ENCODE measurements at regions not wholly inside any gene's neighbourhood (a gene's known extent, or its start where the extent isn't known, plus 50 kb on each side); places are given as distances from the start of the nearest gene placed in this dataset.
A peak's percentile ranks its signal among the peaks of the same experiment; 100 is the strongest.
"Not testable (repeated sequence)": the region's sequence is repeated elsewhere in the genome, so short reads cannot be mapped to it uniquely, and the experiment has no call there.

DNA sequence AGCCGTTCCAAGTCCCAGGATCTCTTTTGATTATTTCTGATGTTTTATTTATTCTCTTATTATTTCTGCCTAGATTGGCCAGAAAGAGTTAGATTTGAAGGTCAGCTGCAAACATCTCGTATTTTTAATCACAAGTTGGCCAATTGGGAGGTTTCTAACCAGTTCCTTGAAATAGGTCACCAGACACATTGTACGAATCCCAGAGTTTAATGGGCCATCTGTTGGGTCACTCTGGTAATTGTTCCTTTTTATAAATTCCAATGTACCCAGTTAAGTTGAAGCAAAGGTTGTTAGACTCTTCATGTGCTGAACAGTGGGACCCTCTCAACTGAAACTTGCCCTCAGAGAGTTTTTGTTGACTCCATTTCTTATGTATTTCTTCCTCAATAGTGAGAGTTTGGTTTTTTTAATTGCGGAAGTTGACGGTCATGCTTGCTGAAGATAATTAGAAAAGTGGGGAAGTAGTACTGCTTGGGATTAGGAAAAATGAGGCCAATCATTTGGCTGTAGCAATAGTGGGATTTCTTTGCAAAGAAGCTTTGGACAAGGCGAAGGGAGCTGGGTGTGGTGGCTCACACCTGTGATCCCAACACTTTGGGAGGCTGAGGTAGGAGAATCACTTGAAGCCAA is 382.7 kb upstream of the RGS6 start:
- DNase-seq = no peak

- DNase-seq = no peak
Observed at GRCh38 chr14:71550367-71550766, 381.9 kb upstream of the RGS6 start.

DNA sequence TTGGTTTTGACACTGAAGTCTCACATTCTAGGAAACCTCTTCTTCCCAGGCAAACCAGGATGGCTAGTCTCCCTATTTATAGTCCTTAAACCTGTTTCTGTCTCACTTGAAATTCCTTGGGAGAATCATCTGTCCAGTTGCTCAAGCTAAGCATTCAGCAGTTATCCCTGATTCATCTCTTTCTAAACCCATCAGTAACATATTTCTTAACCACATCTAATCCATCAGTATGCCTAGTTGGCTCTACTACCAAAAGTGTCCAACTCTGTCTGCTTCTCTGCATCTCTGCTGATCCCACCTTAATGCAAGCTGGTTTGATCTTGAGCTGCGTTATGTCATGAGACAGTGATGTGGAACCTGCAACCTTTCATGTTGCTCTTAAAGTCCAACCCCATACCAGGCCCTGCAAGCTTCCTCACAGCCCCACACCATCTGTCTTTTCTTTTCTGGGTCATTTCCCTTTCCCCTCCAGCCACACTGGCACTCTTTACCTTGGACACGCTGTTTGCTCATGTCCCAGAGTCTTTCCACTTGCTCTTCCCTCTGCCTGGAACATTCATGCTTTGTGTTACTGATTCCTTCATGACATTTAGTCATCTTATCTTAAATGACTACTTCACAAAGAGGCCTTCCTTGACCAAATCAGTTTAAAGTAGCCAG is 380.8 kb upstream of the RGS6 start:
- DNase-seq = no peak

- no peak for DNase-seq
Observed at GRCh38 chr14:71552809-71553208, 379.4 kb upstream of the RGS6 start.

DNA sequence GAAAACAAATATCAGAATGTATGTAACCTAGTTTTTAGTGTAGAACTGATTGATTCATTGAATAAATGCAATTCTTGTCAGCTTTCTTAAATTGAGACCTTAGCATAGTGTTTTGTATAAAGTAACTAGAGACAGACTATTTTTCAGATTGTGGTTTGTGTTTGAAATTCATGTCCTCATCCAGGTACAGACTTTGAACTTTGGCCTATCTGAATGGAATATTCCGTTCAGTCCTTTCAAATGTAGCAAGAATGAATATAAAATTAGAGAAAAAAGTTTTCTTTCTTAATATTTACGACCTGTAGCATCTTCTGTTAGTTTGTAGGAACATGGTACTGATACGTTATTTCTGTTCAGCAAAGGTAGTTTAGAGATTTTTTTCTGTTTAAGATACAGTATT is 378.4 kb upstream of the RGS6 start:
- no peak for DNase-seq

- DNase-seq = no peak
Observed at GRCh38 chr14:71554323-71554722, 377.9 kb upstream of the RGS6 start.

GRCh38 chr14:71554959-71555612 is 377.1 kb upstream of the RGS6 start:
- no peak for DNase-seq

- peak; percentile 2 to 61 (median 36) for DNase-seq
Observed at GRCh38 chr14:71555654-71556559, 376.3 kb upstream of the RGS6 start.

DNA sequence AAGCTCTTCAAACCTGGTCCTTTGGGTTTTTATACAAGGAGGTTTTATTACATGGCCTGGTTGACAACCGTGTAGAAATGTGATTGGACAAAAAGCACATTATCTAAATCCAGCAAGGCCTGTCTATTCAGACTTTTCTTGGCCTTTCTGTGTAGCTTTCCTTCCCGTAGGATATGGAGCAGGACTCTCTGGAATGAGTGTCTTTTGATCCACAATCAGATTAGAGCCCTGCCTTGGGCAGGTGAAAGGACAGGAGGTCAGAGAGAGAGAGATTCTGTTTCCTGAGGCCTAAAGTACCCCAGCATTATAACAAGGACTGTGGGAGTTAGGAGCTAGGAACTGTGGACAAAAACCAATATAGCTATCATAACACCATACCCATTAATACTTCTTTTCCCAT is 375.5 kb upstream of the RGS6 start:
- no peak for DNase-seq

DNA sequence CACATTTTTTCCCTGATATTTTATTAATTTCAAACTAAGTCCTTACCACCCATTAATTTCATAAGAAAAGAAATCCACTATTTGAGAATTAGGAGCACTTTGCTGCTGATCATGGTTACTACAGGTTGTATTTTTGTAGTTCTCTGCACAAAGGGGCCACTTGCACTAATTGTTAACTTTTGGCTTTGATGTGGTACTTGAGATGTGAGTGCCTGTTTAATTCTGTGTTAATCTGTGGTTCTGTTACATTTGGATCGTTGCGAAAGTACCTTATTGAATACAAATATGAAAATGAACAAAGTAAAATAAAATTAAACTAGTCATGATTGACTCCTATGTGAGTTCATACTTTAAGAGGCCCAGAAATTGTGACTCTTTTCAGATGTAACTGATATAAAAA is 374.9 kb upstream of the RGS6 start:
- no peak for DNase-seq

- not testable (repeated sequence) for DNase-seq
Observed at GRCh38 chr14:71558943-71559342, 373.3 kb upstream of the RGS6 start.

DNA sequence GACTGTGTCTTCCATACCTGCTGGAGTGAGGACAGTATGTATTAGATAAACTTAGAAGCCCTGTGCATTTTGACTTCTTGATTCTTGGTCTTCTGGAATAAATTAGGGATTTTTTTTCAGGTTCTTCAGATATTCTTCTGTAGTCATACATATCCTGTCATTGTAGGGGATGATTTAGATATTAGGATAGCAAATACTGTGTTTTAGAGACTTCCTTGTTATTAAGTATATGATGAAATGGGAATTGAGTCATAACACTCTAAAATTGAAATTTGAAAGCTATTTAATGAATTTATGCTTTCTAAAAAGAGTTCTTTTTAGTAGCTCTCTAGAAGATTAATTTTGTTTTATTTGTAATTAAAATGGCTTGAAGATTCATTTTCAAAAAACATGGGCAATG is 371.5 kb upstream of the RGS6 start:
- DNase-seq = no peak

DNA sequence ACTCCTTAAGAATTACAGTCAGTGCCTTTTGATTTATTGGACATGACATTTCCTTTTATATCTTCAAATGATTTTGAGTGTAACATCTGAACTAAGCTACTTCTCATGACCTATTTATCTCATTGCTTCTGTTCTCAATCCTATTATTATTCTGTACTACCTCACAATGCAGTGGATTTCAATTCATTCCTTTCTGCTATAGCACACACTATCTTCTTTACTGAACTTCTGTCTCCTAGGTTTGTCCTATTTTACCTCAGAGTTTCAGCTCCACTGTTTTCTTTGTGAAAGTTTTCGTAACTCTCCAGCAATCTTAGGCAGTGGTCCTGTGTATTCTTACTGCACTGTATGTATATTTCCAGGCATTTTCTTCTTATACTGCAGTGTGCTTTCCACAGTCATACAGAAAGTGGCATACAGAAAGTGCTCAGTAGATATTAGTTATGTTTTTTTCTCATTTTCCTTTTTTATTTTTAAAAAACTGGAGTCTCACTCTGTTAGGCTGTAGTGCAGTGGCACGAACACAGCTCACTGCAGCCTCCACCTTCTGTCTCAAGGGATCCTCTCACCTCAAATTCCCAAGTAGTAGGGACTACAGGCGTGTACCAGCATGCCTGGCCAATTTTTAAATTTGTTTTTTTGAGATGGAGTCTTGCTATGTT is 368.6 kb upstream of the RGS6 start:
- no peak for DNase-seq

DNA sequence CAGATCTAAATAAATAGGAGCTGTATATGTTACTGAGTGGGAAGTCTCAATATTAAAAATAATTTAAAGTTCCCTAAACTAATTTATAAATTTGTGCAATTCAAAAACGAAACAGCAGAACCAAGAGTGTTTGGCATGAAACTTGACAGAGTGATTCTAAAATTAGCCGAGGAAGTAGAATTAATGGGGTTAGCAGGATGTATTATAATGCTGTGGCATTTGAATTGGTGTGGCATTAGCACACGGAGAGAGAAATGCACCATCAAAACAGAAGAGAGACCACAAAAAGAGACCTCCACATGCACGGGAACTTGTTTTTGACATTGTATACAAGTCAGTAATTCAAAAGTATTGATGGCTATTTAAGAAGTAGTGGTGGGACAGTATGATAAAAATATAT is 366.0 kb upstream of the RGS6 start:
- no peak for DNase-seq

DNA sequence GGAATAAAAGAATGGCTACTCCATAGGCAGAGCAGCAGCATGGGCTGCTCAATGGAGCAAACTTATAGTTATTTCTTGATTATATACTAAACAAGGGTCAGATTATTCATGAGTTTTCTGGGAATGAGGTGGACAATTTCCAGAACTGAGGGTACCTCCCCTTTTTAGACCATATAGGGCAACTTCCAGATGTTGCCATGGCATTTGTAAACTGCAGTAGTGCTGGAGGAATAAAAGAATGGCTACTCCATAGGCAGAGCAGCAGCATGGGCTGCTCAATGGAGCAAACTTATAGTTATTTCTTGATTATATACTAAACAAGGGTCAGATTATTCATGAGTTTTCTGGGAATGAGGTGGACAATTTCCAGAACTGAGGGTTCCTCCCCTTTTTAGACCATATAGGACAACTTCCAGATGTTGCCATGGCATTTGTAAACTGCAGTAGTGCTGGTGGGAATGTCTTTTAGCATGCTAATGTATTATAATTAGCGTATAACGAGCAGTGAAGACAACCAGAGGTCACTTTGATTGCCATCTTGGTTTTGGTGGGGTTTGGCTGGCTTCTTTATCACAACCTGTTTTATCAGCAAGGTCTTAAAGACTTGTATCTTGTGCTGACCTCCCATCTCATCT is 364.6 kb upstream of the RGS6 start:
- not testable (repeated sequence) for DNase-seq

GRCh38 chr14:71574976-71575375 is 357.3 kb upstream of the RGS6 start:
- no peak for DNase-seq

DNA sequence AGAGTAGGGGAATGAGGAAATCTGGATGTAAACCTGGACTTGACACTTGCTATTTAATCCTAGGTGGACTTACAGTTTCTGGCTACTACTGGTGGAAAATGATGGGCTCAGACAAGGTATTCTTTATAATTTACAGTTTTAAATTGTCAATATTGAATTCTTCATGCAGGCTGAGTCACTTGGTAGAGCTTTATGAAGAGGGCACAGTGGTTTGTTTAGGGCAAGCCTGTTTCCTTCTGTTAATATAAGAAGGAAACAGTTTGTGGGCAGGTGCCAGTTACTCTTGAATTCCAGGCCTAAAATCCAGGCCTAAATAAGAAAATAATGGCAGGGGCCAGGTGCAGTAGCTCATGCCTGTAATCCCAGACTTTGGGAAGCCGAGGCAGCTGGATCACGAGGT is 355.8 kb upstream of the RGS6 start:
- DNase-seq = no peak

GRCh38 chr14:71579331-71579730 is 352.9 kb upstream of the RGS6 start:
- DNase-seq = no peak

DNA sequence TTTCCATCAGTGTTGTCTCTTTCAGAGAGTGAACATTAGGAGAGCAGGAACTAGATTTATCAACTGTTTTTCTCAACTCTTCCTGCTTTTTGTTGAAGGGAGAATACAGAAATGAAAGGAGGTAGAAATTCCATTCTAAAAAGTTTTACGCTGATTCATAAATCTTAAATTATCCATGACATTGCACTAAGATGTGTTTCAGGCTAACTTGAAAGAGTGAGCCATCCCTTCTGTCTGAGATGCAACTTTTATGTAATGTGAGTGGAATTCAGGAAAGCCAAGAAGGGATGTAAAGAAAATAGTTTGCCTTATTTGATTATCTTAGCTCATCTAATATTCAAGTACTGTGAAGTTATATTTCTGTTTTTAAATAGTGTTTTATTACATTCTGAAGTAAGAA is 349.5 kb upstream of the RGS6 start:
- no peak for DNase-seq

DNA sequence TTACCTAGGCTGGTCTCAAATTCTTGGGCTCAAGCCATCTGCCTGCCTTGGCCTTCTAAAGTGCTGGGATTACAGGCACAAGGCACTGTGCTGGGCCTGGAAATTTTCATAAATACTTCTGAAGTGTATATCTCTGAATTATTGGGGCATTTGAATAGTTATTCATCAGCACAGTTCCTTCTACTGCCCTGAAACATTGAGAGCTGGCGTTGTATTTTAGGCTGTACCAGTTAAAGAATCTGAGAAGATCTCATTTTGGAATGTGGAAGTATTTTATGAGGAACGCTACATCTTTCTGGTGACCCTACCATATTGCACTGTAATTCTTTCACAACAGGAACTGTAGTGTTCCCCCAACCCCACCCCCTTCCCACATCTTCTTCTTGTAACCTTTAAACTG is 349.0 kb upstream of the RGS6 start:
- DNase-seq = no peak

DNA sequence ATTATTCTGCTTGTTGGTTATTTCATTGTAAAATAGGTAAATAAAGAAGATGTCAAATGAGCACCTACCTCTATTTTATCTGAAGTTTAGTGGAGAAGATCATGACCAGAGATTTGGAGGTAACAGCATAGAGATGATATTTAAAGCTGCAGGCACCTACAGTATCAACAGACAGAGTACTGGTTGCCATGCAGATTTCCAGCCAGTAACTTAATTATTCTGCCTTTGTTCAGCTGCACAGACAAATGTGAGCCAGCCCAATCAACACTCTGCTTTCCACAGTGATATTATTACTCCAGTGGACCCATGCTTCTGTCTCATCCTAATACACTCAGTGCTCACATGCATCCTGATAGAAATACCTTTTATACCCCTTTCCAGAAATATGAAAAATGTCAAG is 348.5 kb upstream of the RGS6 start:
- no peak for DNase-seq

DNA sequence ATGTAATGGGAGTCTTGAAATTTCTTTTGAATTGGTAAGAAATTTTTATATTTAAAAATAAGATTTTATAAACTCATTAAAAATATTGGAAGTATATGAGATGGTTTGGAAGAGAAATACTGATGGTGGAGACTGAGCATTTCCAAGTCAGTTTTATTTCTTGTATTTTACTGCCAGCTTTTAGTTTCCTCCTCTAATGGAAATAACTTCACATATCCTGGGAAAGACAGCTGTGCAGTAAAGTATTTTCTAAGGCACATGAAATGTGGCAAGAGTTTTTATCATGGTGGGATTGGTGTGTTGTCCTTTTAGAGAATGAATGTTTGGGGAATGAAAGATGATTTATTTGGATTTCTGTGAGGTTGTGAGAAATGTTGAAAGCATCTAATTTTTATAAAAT is 346.9 kb upstream of the RGS6 start:
- no peak for DNase-seq

Data from stimulated activated naive CD4-positive, alpha-beta T cell (primary cell).